ENCODE measurements at regions not wholly inside any gene's neighbourhood (a gene's known extent, or its start where the extent isn't known, plus 50 kb on each side); places are given as distances from the start of the nearest gene placed in this dataset.

- no peak overlapping the region for H3K4me2 ChIP-seq (ENCODE audit: low read length)
- CTCF ChIA-PET (ENCODE audit: unreplicated experiment), result no interaction called here
Measured at GRCh38 chr2:133668547-133668946, 100.3 kb upstream of the NCKAP5 start.

GRCh38 chr2:133673305-133673905, 105.1 kb upstream of the NCKAP5 start:
- no peaks in the 10 kb centered on the region for H4K20me1 ChIP-seq (ENCODE audit: insufficient read depth, low read length)
- CTCF ChIA-PET (ENCODE audit: unreplicated experiment), result no interaction called here
- no peak overlapping the region for H3K27ac ChIP-seq (ENCODE audit: low read depth, low read length, poor library complexity, severe bottlenecking)

More at GRCh38 chr2:133668547-133668946, 100.3 kb upstream of the NCKAP5 start:
- Histone ChIP-seq H3K4me3 (ENCODE audit: low read depth, low read length, poor library complexity, severe bottlenecking) (no peak overlapping the region), H4K20me1 (ENCODE audit: insufficient read depth, low read length) (no peaks in the 10 kb centered on the region), H3K4me1 (ENCODE audit: insufficient read depth, low read length, poor library complexity, severe bottlenecking) (no peaks in the 10 kb centered on the region), H3K9me2 (ENCODE audit: insufficient read depth, low read length) (no peaks in the 10 kb centered on the region), H3K79me2 (ENCODE audit: insufficient read depth, low read depth, low read length) (no peaks in the 10 kb centered on the region), H3K27ac (ENCODE audit: low read depth, low read length, poor library complexity, severe bottlenecking) (no peak overlapping the region), H3K9me3 (ENCODE audit: low read length) (no peaks in the 10 kb centered on the region), H2AFZ (ENCODE audit: low read length) (no peak overlapping the region), H3K36me3 (ENCODE audit: insufficient read depth, low read length) (no peaks in the 10 kb centered on the region)
- POLR2A ChIA-PET, result no interaction called here
- BruUV-seq (replicated peaks), result no TSS peak
- intact Hi-C loops (cut with micrococcal nuclease; ENCODE audit: unreplicated experiment), result no loop called here
- TF ChIP-seq EZH2phosphoT487 (IDR thresholded peaks at IDR 0.05; ENCODE audit: borderline replicate concordance, low read depth, low read length) (no peak), CTCF (conservative IDR thresholded peaks at IDR 0.05; ENCODE audit: low read length) (no peak)
- DNase-seq (ENCODE audit: low spot score), result no peak

More at GRCh38 chr2:133673305-133673905, 105.1 kb upstream of the NCKAP5 start:
- no peak for TF ChIP-seq EZH2phosphoT487 (IDR thresholded peaks at IDR 0.05; ENCODE audit: borderline replicate concordance, low read depth, low read length)
- no peak for TF ChIP-seq CTCF (conservative IDR thresholded peaks at IDR 0.05; ENCODE audit: low read length)
- H3K9me2 ChIP-seq (ENCODE audit: insufficient read depth, low read length), result no peaks in the 10 kb centered on the region
- POLR2A ChIA-PET, result no interaction called here
- no peak for DNase-seq (ENCODE audit: low spot score)
- H3K4me2 ChIP-seq (ENCODE audit: low read length), result no peak overlapping the region
- no peak overlapping the region for H3K4me3 ChIP-seq (ENCODE audit: low read depth, low read length, poor library complexity, severe bottlenecking)
- H3K36me3 ChIP-seq (ENCODE audit: insufficient read depth, low read length), result no peaks in the 10 kb centered on the region
- no peak overlapping the region for H2AFZ ChIP-seq (ENCODE audit: low read length)
- no peaks in the 10 kb centered on the region for H3K4me1 ChIP-seq (ENCODE audit: insufficient read depth, low read length, poor library complexity, severe bottlenecking)
- BruUV-seq (replicated peaks), result no TSS peak
- H3K9me3 ChIP-seq (ENCODE audit: low read length), result no peaks in the 10 kb centered on the region
- intact Hi-C loops (cut with micrococcal nuclease; ENCODE audit: unreplicated experiment), result no loop called here
- H3K79me2 ChIP-seq (ENCODE audit: insufficient read depth, low read depth, low read length), result no peaks in the 10 kb centered on the region
